Ishikawa (cell line): ENCODE measurements at regions not wholly inside any gene's neighbourhood (a gene's known extent, or its start where the extent isn't known, plus 50 kb on each side); places are given as distances from the start of the nearest gene placed in this dataset.

ENCODE experiments used
- CEBPB ChIP-seq: IDR thresholded peaks from 2 replicates; pipeline ENCODE4 v1.6.1; 2012
- CREB1 ChIP-seq: IDR thresholded peaks from 2 replicates; pipeline ENCODE4 v1.6.1; 2012; ENCODE audit warnings: low read depth
- EGR1 ChIP-seq: IDR thresholded peaks from 2 replicates; pipeline ENCODE4 v1.6.1; 2012
- EP300 ChIP-seq: IDR thresholded peaks from 2 replicates; pipeline ENCODE4 v1.6.1; 2012; ENCODE audit warnings: borderline replicate concordance
- FOXM1 ChIP-seq: IDR thresholded peaks from 2 replicates; pipeline ENCODE4 v1.6.1; 2012; ENCODE audit warnings: low read depth, borderline replicate concordance
- NFIC ChIP-seq: IDR thresholded peaks from 2 replicates; pipeline ENCODE4 v1.6.1; 2012
- RAD21 ChIP-seq: IDR thresholded peaks from 2 replicates; pipeline ENCODE4 v1.6.1; 2012; ENCODE audit warnings: low read depth
- TAF1 ChIP-seq: IDR thresholded peaks from 2 replicates; pipeline ENCODE4 v1.6.1; 2012; ENCODE audit warnings: low read depth, mild to moderate bottlenecking
- TCF12 ChIP-seq: IDR thresholded peaks from 2 replicates; pipeline ENCODE4 v1.6.1; 2012; ENCODE audit warnings: low read depth
- TEAD4 ChIP-seq: IDR thresholded peaks from 2 replicates; pipeline ENCODE4 v1.6.1; 2012
- YY1 ChIP-seq: IDR thresholded peaks from 2 replicates; pipeline ENCODE4 v1.6.1; 2012; ENCODE audit warnings: low read depth
- ZBTB7A ChIP-seq: IDR thresholded peaks from 2 replicates; pipeline ENCODE4 v1.6.1; 2012; ENCODE audit warnings: low read depth
- TF ChIP-seq, protein P1 (sequence below): IDR thresholded peaks from 2 replicates; pipeline ENCODE4 v1.6.1; 2012
- TF ChIP-seq, protein P2 (sequence below): IDR thresholded peaks from 2 replicates; pipeline ENCODE4 v1.6.1; 2012; ENCODE audit warnings: low read depth, mild to moderate bottlenecking
- TF ChIP-seq, protein P3 (sequence below): IDR thresholded peaks from 2 replicates; pipeline ENCODE4 v1.6.1; 2012

DNA sequence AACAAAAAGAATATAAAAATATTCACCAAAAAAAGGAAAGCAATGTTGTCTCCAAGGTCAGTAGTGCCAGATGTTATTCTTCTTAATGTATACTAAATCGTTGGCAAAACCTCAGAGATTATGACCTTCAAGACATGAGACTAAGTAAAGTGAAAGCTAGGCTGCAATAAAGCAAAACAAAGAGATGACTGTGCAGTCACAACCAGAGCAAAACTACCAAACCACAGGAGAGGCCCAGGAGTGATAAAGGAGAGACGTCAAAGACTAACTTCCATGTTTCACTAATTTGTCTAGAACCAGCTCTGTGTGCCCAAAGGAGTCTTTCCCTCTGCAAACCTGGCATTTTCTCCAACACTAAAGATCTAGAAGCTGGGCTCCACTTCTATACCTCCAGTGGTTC is 155.9 kb upstream of the POU3F2 start:
- TF ChIP-seq TCF12 (no peak), FOXM1 (no peak), YY1 (no peak), TAF1 (no peak), NFIC (no peak), EP300 (no peak), ZBTB7A (no peak), CREB1 (no peak), CEBPB (no peak), EGR1 (no peak), RAD21 (no peak), TEAD4 (no peak)
- TF ChIP-seq, protein P1, sequence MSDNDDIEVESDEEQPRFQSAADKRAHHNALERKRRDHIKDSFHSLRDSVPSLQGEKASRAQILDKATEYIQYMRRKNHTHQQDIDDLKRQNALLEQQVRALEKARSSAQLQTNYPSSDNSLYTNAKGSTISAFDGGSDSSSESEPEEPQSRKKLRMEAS = no peak
- TF ChIP-seq, protein P2, sequence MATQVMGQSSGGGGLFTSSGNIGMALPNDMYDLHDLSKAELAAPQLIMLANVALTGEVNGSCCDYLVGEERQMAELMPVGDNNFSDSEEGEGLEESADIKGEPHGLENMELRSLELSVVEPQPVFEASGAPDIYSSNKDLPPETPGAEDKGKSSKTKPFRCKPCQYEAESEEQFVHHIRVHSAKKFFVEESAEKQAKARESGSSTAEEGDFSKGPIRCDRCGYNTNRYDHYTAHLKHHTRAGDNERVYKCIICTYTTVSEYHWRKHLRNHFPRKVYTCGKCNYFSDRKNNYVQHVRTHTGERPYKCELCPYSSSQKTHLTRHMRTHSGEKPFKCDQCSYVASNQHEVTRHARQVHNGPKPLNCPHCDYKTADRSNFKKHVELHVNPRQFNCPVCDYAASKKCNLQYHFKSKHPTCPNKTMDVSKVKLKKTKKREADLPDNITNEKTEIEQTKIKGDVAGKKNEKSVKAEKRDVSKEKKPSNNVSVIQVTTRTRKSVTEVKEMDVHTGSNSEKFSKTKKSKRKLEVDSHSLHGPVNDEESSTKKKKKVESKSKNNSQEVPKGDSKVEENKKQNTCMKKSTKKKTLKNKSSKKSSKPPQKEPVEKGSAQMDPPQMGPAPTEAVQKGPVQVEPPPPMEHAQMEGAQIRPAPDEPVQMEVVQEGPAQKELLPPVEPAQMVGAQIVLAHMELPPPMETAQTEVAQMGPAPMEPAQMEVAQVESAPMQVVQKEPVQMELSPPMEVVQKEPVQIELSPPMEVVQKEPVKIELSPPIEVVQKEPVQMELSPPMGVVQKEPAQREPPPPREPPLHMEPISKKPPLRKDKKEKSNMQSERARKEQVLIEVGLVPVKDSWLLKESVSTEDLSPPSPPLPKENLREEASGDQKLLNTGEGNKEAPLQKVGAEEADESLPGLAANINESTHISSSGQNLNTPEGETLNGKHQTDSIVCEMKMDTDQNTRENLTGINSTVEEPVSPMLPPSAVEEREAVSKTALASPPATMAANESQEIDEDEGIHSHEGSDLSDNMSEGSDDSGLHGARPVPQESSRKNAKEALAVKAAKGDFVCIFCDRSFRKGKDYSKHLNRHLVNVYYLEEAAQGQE = no peak
- TF ChIP-seq, protein P3, sequence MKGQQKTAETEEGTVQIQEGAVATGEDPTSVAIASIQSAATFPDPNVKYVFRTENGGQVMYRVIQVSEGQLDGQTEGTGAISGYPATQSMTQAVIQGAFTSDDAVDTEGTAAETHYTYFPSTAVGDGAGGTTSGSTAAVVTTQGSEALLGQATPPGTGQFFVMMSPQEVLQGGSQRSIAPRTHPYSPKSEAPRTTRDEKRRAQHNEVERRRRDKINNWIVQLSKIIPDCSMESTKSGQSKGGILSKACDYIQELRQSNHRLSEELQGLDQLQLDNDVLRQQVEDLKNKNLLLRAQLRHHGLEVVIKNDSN = no peak

DNA sequence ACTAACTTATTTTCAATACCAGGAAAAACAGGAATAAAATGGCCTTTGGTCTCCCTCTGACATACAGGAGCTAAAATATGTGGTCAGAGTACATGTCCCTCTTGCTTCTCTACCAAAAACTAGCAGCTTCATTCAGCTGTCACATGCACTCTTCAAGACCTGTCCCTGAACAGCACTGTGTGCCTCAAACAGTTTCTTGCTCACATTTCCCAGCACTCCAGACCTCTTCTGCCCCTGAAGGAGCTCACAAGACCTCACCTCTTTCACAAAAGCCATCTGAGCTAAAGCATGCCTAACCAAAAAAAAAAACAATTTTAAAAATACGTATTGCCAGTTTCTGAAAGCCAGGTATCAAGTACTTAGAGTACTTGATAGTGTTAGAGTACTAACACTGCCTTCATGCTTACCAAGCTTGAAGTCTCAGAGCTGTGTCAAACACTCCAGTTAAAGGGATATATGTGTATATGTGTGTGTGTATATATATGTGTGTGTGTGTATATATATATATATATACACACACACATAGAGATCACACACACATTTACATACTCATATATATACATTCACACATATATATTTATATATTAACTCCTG is 148.3 kb upstream of the POU3F2 start:
- no peak for TF ChIP-seq TCF12
- no peak for TF ChIP-seq TAF1
- no peak for TF ChIP-seq NFIC
- TF ChIP-seq, protein P2 = no peak
- no peak for TF ChIP-seq FOXM1
- TF ChIP-seq, protein P1 = no peak
- TF ChIP-seq RAD21 = no peak
- TF ChIP-seq TEAD4 = no peak
- no peak for TF ChIP-seq CREB1
- TF ChIP-seq EP300 = no peak
- no peak for TF ChIP-seq CEBPB
- TF ChIP-seq, protein P3 = no peak
- no peak for TF ChIP-seq EGR1

DNA sequence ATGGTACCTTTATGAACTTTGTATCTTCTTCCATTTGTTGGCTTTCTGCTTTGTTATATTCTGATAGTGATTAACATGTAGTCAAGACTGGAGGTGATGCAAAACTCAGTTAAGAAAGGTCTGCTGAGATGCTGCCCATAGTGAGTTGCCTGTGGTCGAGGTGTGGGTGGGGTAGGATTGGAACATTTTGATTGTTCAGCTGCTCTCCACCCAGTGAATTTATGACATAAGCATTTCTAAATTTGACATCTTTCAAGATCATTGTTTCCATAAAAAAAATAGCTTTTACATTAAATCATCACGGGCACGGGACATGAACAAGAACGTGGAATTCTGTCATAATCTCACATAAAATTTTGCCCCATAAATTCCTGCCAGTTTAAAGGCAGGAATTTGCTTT is 146.6 kb upstream of the POU3F2 start:
- TF ChIP-seq CEBPB (no peak), EGR1 (no peak), RAD21 (no peak), NFIC (no peak), CREB1 (no peak), FOXM1 (no peak), YY1 (no peak)

DNA sequence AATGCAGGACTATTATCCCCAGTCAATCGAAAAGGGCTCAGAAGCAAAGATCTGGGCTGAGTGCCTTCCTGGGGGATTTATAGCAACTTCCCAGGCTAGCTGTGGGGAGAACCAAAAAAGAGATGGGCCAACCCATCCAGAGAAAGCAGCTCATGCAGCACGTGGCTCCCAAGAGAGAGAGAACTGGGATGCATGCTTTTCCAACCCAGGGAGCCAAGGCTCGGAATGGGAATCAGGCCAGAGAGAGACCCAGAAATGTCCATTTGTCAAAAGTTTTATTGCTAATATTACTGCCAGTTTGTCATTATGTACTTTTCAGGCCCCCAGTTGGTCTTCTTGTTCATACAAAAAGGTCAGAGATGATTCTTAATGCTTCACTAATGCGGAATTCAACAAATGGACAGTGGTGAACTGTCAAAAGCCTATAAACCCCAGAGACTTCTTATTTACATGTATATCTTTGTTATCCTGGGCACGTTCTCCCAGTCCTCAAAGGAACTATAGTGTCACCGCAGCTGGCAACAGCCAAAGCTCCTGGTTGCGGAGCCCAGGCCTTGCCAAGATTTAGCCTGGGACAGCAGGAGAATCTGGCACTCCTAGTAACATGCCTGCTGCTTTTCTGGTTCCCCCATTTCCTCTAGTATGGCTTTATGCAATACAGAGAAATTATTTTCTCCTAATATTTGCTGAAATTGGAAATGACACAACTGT is 139.1 kb upstream of the POU3F2 start:
- no peak for TF ChIP-seq ZBTB7A
- TF ChIP-seq, protein P3 = no peak
- no peak for TF ChIP-seq TCF12
- TF ChIP-seq, protein P2 = no peak
- TF ChIP-seq, protein P1 = no peak
- TF ChIP-seq RAD21 = no peak
- TF ChIP-seq TEAD4 = no peak
- TF ChIP-seq FOXM1 = no peak
- TF ChIP-seq EP300 = no peak
- no peak for TF ChIP-seq EGR1
- no peak for TF ChIP-seq TAF1
- TF ChIP-seq NFIC = no peak
- no peak for TF ChIP-seq CREB1
- no peak for TF ChIP-seq CEBPB
- no peak for TF ChIP-seq YY1
